GM12874 (cell line): ENCODE measurements at regions not wholly inside any gene's neighbourhood (a gene's known extent, or its start where the extent isn't known, plus 50 kb on each side); places are given as distances from the start of the nearest gene placed in this dataset.

ENCODE experiments used
- TF ChIP-seq, protein P1 (sequence below): IDR thresholded peaks from 2 replicates; pipeline ENCODE4 v1.5.1; 2011; ENCODE audit warnings: low read depth, mild to moderate bottlenecking, control low read depth, low read length, moderate library complexity; ENCODE audit not compliant: insufficient read depth

DNA sequence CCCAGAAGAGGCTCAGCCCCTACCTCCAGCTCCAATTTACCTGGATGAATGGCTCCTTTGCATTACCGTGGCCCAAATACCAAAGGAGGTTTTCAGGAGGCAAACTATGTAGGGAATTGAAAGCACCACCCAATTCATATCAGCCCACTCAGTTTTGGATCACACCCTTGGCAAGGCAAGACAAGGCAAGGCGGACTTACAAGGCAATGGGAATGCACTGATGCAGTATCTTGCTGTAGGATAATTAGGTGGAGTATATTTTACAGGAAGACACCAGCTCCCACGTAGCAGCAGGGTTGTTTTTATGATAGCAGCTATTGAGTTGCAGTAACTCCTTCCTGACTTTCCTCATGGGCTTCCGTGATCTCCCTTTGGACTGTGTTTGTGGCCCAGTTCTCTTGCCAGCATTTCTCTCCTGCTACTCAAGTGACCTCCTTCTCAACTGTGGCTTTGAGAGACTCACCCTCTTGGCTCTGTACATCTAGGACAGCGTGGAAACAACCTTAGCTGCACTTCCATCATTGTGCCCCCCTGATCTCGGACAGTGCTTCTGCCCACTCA lies 935.9 kb downstream of the EFNB2 start:
- TF ChIP-seq, protein P1, sequence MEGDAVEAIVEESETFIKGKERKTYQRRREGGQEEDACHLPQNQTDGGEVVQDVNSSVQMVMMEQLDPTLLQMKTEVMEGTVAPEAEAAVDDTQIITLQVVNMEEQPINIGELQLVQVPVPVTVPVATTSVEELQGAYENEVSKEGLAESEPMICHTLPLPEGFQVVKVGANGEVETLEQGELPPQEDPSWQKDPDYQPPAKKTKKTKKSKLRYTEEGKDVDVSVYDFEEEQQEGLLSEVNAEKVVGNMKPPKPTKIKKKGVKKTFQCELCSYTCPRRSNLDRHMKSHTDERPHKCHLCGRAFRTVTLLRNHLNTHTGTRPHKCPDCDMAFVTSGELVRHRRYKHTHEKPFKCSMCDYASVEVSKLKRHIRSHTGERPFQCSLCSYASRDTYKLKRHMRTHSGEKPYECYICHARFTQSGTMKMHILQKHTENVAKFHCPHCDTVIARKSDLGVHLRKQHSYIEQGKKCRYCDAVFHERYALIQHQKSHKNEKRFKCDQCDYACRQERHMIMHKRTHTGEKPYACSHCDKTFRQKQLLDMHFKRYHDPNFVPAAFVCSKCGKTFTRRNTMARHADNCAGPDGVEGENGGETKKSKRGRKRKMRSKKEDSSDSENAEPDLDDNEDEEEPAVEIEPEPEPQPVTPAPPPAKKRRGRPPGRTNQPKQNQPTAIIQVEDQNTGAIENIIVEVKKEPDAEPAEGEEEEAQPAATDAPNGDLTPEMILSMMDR, result no peak

DNA sequence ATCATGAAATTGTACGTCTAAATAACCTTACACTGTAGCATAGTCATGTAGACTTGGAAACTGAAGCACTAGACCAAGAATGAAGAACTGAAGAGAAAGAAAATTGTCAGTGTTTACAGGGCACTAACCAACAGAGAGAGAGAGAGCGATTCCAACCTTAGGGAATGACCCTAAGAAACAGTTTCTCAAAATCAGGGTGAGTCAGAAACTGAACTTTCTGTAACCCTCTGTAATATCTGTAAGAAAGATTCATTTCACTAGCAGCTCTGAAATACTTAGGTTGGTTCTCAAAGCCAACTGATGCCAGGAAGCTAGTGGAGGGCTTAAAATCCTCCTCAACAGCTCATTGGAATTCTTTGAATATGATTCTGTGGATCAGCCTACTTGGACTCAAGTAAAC lies 936.9 kb downstream of the EFNB2 start:
- TF ChIP-seq, protein P1, result no peak

DNA sequence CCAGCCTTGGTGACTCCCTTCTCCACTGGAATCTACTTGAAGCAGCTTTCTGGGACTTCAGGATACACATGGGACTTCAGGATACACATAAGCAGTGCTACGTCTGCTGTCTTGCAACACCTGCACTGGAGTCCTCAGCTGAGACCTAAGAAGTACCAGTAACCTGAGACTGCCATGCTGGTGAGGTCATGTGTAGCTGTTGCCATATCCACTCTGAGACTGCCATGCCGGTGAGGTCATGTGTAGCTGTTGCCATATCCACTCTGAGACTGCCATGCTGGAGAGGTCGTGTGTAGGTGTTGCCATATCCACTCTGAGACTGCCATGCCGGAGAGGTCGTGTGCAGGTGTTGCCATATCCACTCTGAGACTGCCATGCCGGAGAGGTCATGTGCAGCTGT lies 937.9 kb downstream of the EFNB2 start:
- TF ChIP-seq, protein P1, result no peak

DNA sequence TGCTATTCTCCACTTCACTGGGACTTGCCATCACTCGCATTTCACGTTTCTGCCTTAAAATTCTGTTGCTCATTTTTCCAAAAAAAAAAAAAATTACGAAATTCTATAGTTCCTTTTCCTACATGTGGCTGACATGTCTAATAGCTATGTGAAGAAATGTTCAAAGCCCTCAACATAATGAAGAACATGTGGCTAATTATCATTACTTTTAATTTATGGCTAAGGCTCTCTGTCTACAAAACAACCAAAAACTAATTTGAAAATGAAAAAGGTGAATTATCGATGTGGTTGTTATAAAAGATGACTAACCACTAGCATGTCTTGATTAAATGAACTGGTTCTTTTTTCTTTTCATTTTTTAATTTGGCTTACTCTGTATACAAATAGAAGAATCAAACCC lies 940.0 kb downstream of the EFNB2 start:
- TF ChIP-seq, protein P1, result no peak

DNA sequence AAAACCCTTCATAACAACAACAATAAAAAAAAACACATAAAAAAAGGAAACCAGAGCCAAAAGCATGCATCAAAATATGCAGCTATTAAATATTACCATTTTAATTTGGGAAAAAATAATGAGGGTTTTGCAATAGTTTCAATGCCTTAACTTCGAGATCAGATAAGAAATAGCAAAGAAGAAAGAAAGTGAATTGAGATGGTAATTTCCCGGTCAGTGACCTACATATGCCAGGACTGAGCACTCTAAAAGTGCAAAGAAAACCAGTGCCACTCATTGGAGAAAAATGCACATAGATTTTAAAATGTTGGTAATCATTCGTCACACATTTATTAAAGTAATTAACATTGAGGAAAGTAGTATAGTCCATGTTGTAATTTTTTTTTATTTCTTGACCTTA lies 944.2 kb downstream of the EFNB2 start:
- TF ChIP-seq, protein P1, result no peak

DNA sequence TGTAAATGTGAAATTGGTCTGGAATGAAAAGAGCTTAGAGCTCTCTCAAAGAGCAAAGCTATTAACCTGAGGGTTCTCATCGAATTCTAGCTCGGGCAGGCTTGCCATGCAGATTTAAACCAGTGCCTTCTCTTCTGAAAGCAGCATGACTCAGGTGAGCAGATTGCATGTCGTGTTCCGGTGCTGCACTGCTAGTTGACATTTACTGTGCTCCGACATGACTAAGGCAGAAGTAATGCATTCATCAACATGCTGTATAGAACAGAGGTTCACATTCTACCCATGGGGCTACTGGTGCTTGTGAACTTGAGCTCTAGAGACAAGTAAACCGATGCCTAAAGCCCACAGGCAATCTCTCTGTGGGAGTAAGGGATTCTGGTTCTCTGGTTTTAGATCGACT lies 947.7 kb downstream of the EFNB2 start:
- TF ChIP-seq, protein P1, result no peak

DNA sequence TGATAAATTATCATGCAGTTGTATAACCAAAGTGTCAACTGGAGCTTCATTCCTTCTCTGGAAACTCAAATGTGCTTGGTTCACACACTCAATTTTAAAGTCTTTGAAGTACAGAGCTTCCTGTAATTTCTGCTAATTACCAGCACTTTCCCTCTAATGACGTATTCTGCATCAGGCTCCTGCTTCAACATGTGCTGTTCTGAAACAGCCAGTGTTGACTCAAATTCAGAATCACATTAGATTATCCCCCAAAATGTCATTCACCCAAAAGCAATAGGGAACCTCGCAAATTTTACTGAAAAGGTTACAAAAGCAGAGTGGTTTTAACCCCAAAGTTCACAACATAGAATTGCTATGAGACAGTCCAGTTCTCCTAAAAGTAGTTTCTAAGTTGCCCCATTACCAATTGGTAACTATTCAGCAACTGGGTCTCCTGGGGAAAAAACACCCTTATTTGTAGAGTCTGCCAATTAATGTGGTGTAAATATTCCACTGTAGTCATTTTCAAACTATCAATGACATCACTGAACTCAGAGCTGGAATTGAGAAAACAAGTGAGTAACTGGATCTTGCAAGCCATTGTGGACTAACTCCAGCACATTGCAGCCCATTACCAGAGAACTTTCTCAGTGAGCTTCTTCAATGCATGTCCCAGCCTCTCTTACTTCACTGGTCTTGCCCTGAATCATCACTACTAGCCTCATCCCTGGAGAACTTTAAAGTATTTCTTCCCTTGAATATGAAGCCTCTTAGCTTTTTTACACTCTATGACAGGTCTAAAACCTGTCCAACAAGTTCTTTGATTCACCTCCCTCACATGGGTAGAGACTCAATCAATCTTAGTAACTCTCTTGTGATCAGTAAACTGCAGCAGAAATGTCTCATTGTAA lies 955.4 kb downstream of the EFNB2 start:
- TF ChIP-seq, protein P1, result no peak
